OCI-LY3 (cell line): ENCODE measurements at regions not wholly inside any gene's neighbourhood (a gene's known extent, or its start where the extent isn't known, plus 50 kb on each side); places are given as distances from the start of the nearest gene placed in this dataset.
"Not testable (repeated sequence)": the region's sequence is repeated elsewhere in the genome, so short reads cannot be mapped to it uniquely, and the experiment has no call there.

Experiments used
- H2AFZ ChIP-seq: fragments of 200-600, 300-600 bp; shearing (Covaris generic); 2 replicates; pipeline ENCODE4 v1.6.0; 2014; ENCODE audit warnings: antibody characterized with exemption, low read depth, low read length
- H3K27ac ChIP-seq: fragments of 200-600, 300-600 bp; sonication (generic); 2 replicates; pipeline ENCODE4 v1.5.1; 2014; ENCODE audit warnings: mild to moderate bottlenecking, low read length, moderate library complexity, mixed read lengths
- H3K27me3 ChIP-seq: fragments of 200-600, 300-600 bp; sonication (generic); 2 replicates; pipeline ENCODE4 v1.6.1; 2014; ENCODE audit warnings: low read depth, low read length, mixed read lengths
- H3K36me3 ChIP-seq: fragments of 200-600, 300-600 bp; sonication (generic); replicated peaks from 2 replicates; pipeline ENCODE3; 2014; ENCODE audit warnings: low read depth, low read length, mixed read lengths
- H3K4me1 ChIP-seq: fragments of 300-600, 200-600 bp; sonication (generic); 2 replicates; pipeline ENCODE4 v1.6.1; 2014; ENCODE audit warnings: low read length, mixed read lengths
- H3K4me2 ChIP-seq: fragments of 200-600, 300-600 bp; sonication (generic); 2 replicates; pipeline ENCODE4 v1.6.1; 2014; ENCODE audit warnings: low read length, mixed read lengths
- H3K4me3 ChIP-seq: fragments of 300-600, 200-600 bp; sonication (generic); 2 replicates; pipeline ENCODE4 v1.5.1; 2014; ENCODE audit warnings: antibody characterized with exemption, mild to moderate bottlenecking, low read length, moderate library complexity
- H3K79me2 ChIP-seq: fragments of 300-600, 200-600 bp; shearing (Covaris generic); 2 replicates; pipeline ENCODE4 v1.6.1; 2014; ENCODE audit warnings: mild to moderate bottlenecking, low read length, mixed read lengths
- H3K9ac ChIP-seq: fragments of 300-600, 200-600 bp; shearing (Covaris generic); 2 replicates; pipeline ENCODE4 v1.6.0; 2014; ENCODE audit warnings: mild to moderate bottlenecking, low read length, moderate library complexity
- H3K9me3 ChIP-seq: fragments of 200-600, 300-600 bp; shearing (Covaris generic); 2 replicates; pipeline ENCODE4 v1.6.1; 2014; ENCODE audit warnings: low read length, mixed read lengths; ENCODE audit not compliant: insufficient read depth
- H4K20me1 ChIP-seq: fragments of 200-600, 300-600 bp; sonication (generic); 2 replicates; pipeline ENCODE4 v1.6.1; 2016; ENCODE audit warnings: low read length, mixed read lengths; ENCODE audit not compliant: insufficient read depth
- EZH2phosphoT487 ChIP-seq: fragments of 200-600 bp; shearing (Covaris generic); IDR thresholded peaks from 2 replicates; pipeline ENCODE4 v1.6.1; 2018; ENCODE audit warnings: antibody characterized with exemption, mixed run types, low read depth
- TF ChIP-seq, protein P1 (sequence below): fragments of 200-600, 300-600 bp; sonication (generic); IDR thresholded peaks from 2 replicates; pipeline ENCODE4 v1.5.1; 2014; ENCODE audit warnings: antibody characterized with exemption, low read length, low read depth

DNA sequence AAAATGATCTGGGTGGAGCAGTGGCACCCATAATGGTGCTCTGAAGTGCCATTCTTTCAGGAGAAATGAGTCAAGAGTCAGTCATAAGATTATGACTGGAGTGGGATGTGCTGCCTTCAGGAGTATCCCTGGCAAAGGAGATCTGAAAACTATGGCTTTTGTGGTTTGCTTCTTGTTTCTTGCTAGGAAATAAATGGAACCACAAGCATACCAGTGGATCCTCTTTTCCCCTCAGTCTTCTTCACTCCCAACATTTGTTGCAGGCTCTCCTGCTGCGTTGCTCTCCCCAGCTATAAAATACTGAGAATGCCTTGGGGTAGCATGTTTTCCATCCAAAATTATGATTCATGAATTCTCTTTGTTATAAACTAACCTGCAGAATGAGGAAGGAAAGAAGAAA lies 199.1 kb downstream of the NNT start:
- H3K27ac ChIP-seq, result no peak overlapping the region
- no peaks in the 10 kb centered on the region for H3K36me3 ChIP-seq
- H2AFZ ChIP-seq, result no peak overlapping the region

GRCh38 chr5:43798740-43799139 lies 195.8 kb downstream of the NNT start:
- Histone ChIP-seq H3K9ac (no peak overlapping the region), H3K36me3 (no peaks in the 10 kb centered on the region), H3K79me2 (no peaks in the 10 kb centered on the region), H3K4me3 (no peak overlapping the region), H2AFZ (no peak overlapping the region), H3K27me3 (no peaks in the 10 kb centered on the region), H3K4me2 (no peak overlapping the region), H3K27ac (no peak overlapping the region), H3K4me1 (no peaks in the 10 kb centered on the region), H4K20me1 (no peaks in the 10 kb centered on the region), H3K9me3 (no peaks in the 10 kb centered on the region)
- TF ChIP-seq, protein P1, sequence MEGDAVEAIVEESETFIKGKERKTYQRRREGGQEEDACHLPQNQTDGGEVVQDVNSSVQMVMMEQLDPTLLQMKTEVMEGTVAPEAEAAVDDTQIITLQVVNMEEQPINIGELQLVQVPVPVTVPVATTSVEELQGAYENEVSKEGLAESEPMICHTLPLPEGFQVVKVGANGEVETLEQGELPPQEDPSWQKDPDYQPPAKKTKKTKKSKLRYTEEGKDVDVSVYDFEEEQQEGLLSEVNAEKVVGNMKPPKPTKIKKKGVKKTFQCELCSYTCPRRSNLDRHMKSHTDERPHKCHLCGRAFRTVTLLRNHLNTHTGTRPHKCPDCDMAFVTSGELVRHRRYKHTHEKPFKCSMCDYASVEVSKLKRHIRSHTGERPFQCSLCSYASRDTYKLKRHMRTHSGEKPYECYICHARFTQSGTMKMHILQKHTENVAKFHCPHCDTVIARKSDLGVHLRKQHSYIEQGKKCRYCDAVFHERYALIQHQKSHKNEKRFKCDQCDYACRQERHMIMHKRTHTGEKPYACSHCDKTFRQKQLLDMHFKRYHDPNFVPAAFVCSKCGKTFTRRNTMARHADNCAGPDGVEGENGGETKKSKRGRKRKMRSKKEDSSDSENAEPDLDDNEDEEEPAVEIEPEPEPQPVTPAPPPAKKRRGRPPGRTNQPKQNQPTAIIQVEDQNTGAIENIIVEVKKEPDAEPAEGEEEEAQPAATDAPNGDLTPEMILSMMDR, result no peak
- TF ChIP-seq EZH2phosphoT487, result no peak

More for the DNA sequence above, 199.1 kb downstream of the NNT start:
- Histone ChIP-seq H3K4me1 (no peaks in the 10 kb centered on the region), H3K9ac (no peak overlapping the region), H3K9me3 (no peaks in the 10 kb centered on the region), H3K27me3 (no peaks in the 10 kb centered on the region), H3K4me2 (no peak overlapping the region), H3K79me2 (no peaks in the 10 kb centered on the region), H4K20me1 (no peaks in the 10 kb centered on the region), H3K4me3 (no peak overlapping the region)
- TF ChIP-seq, protein P1, result no peak
- TF ChIP-seq EZH2phosphoT487, result no peak

GRCh38 chr5:43791880-43792279 lies 188.9 kb downstream of the NNT start:
- not testable (repeated sequence) for H3K4me2 ChIP-seq, H3K9me3 ChIP-seq, H3K9ac ChIP-seq, H4K20me1 ChIP-seq, H3K27ac ChIP-seq, H3K36me3 ChIP-seq, H3K79me2 ChIP-seq, H3K4me3 ChIP-seq, H3K4me1 ChIP-seq, H3K27me3 ChIP-seq, H2AFZ ChIP-seq

DNA sequence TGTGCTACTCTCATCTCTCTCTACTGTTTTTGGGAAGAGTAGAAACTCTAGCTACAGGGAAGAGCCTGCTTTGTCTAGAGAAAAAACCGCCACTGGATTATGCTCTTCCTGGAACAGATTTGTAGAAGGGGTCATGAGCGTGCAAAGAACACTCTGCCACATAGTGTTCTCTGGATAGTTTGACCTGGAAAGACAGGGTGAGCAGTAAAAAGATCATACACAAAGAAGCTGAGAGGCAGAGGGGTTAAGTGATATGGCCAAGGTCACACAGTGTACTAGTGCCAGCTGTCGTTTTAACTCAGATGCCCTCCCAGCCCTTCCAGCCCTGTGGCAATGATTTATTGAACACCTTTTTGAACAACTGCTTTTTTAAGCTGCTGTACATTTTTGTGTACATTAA lies 182.2 kb downstream of the NNT start:
- H4K20me1 ChIP-seq, result no peaks in the 10 kb centered on the region
- no peak overlapping the region for H3K4me2 ChIP-seq
- H3K27me3 ChIP-seq, result no peaks in the 10 kb centered on the region
- H3K4me1 ChIP-seq, result no peaks in the 10 kb centered on the region
- no peak overlapping the region for H3K27ac ChIP-seq
- no peak overlapping the region for H2AFZ ChIP-seq
- no peaks in the 10 kb centered on the region for H3K79me2 ChIP-seq
- TF ChIP-seq EZH2phosphoT487, result no peak
- TF ChIP-seq, protein P1, result no peak
- H3K36me3 ChIP-seq, result no peaks in the 10 kb centered on the region
- H3K9me3 ChIP-seq, result no peaks in the 10 kb centered on the region
- no peak overlapping the region for H3K9ac ChIP-seq
- no peak overlapping the region for H3K4me3 ChIP-seq

GRCh38 chr5:43780586-43780985 lies 177.6 kb downstream of the NNT start:
- Histone ChIP-seq H3K79me2 (no peaks in the 10 kb centered on the region), H3K9ac (no peak overlapping the region), H3K9me3 (no peaks in the 10 kb centered on the region), H4K20me1 (no peaks in the 10 kb centered on the region), H2AFZ (no peak overlapping the region), H3K4me2 (no peak overlapping the region), H3K36me3 (no peaks in the 10 kb centered on the region), H3K27ac (no peak overlapping the region), H3K27me3 (no peaks in the 10 kb centered on the region), H3K4me3 (no peak overlapping the region), H3K4me1 (no peaks in the 10 kb centered on the region)
- TF ChIP-seq, protein P1, result no peak
- no peak for TF ChIP-seq EZH2phosphoT487
